SIG-M5 treated with dmso at 0.1 percent for 504 hours (cell line): ENCODE measurements at regions not wholly inside any gene's neighbourhood (a gene's known extent, or its start where the extent isn't known, plus 50 kb on each side); places are given as distances from the start of the nearest gene placed in this dataset.

Source experiments
- DNase-seq: peaks from one replicate; lab custom pipeline; 2025; ENCODE audit not compliant: unreplicated experiment; lab: John Stamatoyannopoulos, UW

GRCh38 chr9:96089452-96090085 is 212.4 kb downstream of the HSD17B3 start:
- DNase-seq = no peak

- DNase-seq = no peak
Measured at GRCh38 chr9:96088510-96088909, 213.0 kb downstream of the ERCC6L2 start.

- DNase-seq = no peak
Measured at GRCh38 chr9:96087669-96088299, 212.3 kb downstream of the ERCC6L2 start.

- DNase-seq = no peak
Measured at GRCh38 chr9:96086936-96087571, 211.6 kb downstream of the ERCC6L2 start.

- no peak for DNase-seq
Measured at GRCh38 chr9:96085491-96086143, 210.1 kb downstream of the ERCC6L2 start.

GRCh38 chr9:96084331-96084734 is 208.8 kb downstream of the ERCC6L2 start:
- DNase-seq = peak; percentile 3

GRCh38 chr9:96082516-96083232 is 207.2 kb downstream of the ERCC6L2 start:
- DNase-seq = no peak

GRCh38 chr9:96080364-96080763 is 204.9 kb downstream of the ERCC6L2 start:
- DNase-seq = no peak

- no peak for DNase-seq
Measured at GRCh38 chr9:96079779-96080178, 204.3 kb downstream of the ERCC6L2 start.

- DNase-seq = no peak
Measured at GRCh38 chr9:96078897-96079490, 203.5 kb downstream of the ERCC6L2 start.

GRCh38 chr9:96075757-96076156 is 200.3 kb downstream of the ERCC6L2 start:
- DNase-seq = no peak

GRCh38 chr9:96075111-96075510 is 199.6 kb downstream of the ERCC6L2 start:
- no peak for DNase-seq

- no peak for DNase-seq
Measured at GRCh38 chr9:96073531-96074480, 198.3 kb downstream of the ERCC6L2 start.

- DNase-seq = no peak
Measured at GRCh38 chr9:96072930-96073329, 197.4 kb downstream of the ERCC6L2 start.

- no peak for DNase-seq
Measured at GRCh38 chr9:96071815-96072124, 196.3 kb downstream of the ERCC6L2 start.

- peak; percentile 18 for DNase-seq
Measured at GRCh38 chr9:96071076-96071814, 195.8 kb downstream of the ERCC6L2 start.

GRCh38 chr9:96069629-96070220 is 194.2 kb downstream of the ERCC6L2 start:
- DNase-seq = no peak

GRCh38 chr9:96068511-96068910 is 193.0 kb downstream of the ERCC6L2 start:
- no peak for DNase-seq

- DNase-seq = no peak
Measured at GRCh38 chr9:96067600-96067999, 192.1 kb downstream of the ERCC6L2 start.
